Testis (tissue), 2 donors: ENCODE measurements at regions not wholly inside any gene's neighbourhood (a gene's known extent, or its start where the extent isn't known, plus 50 kb on each side); places are given as distances from the start of the nearest gene placed in this dataset.

Source experiments
- DNase-seq: peaks from one replicate; pipeline ENCODE4 v3.0.0-alpha.2; 2019
- H3K27ac ChIP-seq, 2 donors: fragments of 200-600 bp; sonication (generic); one replicate each; pipeline ENCODE4 v1.5.1; 2019
- H3K27me3 ChIP-seq: fragments of 200-600 bp; sonication (generic); one replicate; pipeline ENCODE4 v1.5.1; 2019
- H3K36me3 ChIP-seq: fragments of 200-600 bp; sonication (generic); one replicate; pipeline ENCODE4 v1.5.1; 2017; ENCODE audit warnings: low read depth; ENCODE audit errors: missing control alignments
- H3K4me1 ChIP-seq: fragments of 200-600 bp; sonication (generic); one replicate; pipeline ENCODE4 v1.5.1; 2019
- H3K4me3 ChIP-seq, 2 donors: fragments of 200-600 bp; sonication (generic); one replicate each; pipeline ENCODE4 v1.5.1; 2017 to 2019
- H3K9me3 ChIP-seq: fragments of 200-600 bp; sonication (generic); one replicate; pipeline ENCODE4 v1.5.1; 2017
- POLR2A ChIP-seq: fragments of 450-650 bp; IDR thresholded peaks from one replicate; pipeline ENCODE4 v1.6.1; 2017; ENCODE audit warnings: antibody characterized with exemption, mild to moderate bottlenecking, moderate library complexity
- WGBS, 2 donors: methylation state at CpG; one replicate each; pipeline ENCODE4 v1.1.5; 2018; 5-methylcytosine and 5-hydroxymethylcytosine counted together
- intact Hi-C: fragments of 100-400 bp; cut with DNase I; formaldehyde crosslinking; loops from one replicate; pipeline ENCODE4 v1.15.1; 2023; ENCODE audit warnings: low total_unique reads
- TF ChIP-seq, protein P1 (sequence below), 3 experiments: fragments of 450-650 bp in 2 of 3; fragments of 200-600 bp in 1 of 3; sonication (generic) in 1 of 3; IDR thresholded peaks; one replicate each; pipeline ENCODE4 v1.5.1; 2016 to 2019; ENCODE audit warnings: antibody characterized with exemption in 3 of 3, mild to moderate bottlenecking in 2 of 3, moderate library complexity in 1 of 3

DNA sequence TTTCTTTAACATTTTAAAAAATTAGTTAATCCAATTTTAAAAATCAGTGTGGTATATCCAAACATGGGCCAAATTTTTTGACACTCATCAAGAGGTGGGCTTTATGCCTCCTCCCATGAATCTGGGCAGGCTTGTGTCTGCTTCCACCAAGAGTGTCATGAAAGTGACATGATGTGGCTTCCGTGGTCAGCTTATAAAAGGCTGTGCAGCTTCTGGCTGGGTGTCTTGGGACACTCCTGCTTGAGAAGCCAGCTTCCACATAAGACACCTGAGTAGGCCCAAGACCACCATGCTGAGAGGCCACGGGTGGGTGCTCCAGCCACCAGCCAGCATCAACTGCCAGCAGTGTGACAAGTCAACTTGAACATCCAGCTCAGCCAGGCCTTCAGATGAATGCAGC is 74.3 kb upstream of the RUNX3 start:
- no peaks in the 10 kb centered on the region for H3K36me3 ChIP-seq
- 89 to 100% methylated on average over 2 of the region's 2 CpGs for WGBS, 2 donors
- no peak overlapping the region for H3K4me3 ChIP-seq
- H3K9me3 ChIP-seq, result no peaks in the 10 kb centered on the region
- H3K27me3 ChIP-seq, result no peaks in the 10 kb centered on the region
- TF ChIP-seq POLR2A, result no peak
- TF ChIP-seq, protein P1, sequence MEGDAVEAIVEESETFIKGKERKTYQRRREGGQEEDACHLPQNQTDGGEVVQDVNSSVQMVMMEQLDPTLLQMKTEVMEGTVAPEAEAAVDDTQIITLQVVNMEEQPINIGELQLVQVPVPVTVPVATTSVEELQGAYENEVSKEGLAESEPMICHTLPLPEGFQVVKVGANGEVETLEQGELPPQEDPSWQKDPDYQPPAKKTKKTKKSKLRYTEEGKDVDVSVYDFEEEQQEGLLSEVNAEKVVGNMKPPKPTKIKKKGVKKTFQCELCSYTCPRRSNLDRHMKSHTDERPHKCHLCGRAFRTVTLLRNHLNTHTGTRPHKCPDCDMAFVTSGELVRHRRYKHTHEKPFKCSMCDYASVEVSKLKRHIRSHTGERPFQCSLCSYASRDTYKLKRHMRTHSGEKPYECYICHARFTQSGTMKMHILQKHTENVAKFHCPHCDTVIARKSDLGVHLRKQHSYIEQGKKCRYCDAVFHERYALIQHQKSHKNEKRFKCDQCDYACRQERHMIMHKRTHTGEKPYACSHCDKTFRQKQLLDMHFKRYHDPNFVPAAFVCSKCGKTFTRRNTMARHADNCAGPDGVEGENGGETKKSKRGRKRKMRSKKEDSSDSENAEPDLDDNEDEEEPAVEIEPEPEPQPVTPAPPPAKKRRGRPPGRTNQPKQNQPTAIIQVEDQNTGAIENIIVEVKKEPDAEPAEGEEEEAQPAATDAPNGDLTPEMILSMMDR (IDR thresholded peaks at IDR 0.05), result no peak
- peaks cover 3% of the 10 kb centered on the region for H3K4me1 ChIP-seq
- intact Hi-C loops, result no loop called here
- no peak overlapping the region for H3K27ac ChIP-seq
- DNase-seq, result no peak

DNA sequence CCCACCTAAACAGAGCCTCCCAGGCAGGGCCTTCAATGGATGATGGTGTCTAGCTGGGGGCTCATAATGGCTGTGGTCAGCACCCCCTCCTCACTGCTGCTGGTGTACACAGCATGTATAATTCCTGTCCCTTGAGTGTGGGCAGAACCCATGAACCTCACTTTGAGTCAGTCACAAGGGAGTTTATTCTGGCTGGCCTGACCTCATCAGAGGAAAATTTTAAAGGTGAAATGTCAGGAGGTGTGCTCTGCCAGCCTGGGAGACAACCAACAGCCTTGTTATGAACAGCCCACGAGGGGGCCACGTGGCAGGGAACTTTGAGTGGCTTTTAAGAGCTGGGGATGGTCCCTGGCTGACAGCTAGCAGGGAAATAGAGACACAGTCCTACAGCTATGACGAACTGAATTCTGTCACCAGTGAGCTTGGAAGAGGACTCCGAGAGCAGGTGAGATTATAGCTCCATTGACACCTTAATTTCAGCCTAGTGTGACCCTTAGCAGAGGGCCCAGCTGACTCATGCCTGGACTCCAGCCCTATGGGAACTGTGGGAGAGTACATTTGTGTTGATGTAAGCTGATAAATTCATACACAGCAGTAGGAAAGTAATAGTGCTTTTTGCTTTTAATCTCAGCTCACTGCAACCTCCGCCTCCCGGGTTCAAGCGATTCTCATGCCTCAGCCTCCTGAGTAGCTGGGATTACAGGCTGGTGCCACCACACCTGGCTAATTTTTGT is 73.5 kb upstream of the RUNX3 start:
- intact Hi-C loops, result no loop called here
- WGBS, 2 donors, result 85 to 89% methylated on average over 7 of the region's 7 CpGs
- H3K27ac ChIP-seq, result no peak overlapping the region
- no peak for TF ChIP-seq POLR2A
- TF ChIP-seq, protein P1 (IDR thresholded peaks at IDR 0.05), result no peak
- no peaks in the 10 kb centered on the region for H3K36me3 ChIP-seq
- H3K27me3 ChIP-seq, result no peaks in the 10 kb centered on the region
- no peak for DNase-seq
- H3K4me1 ChIP-seq, result peaks cover 3% of the 10 kb centered on the region
- no peak overlapping the region for H3K4me3 ChIP-seq
- no peaks in the 10 kb centered on the region for H3K9me3 ChIP-seq

DNA sequence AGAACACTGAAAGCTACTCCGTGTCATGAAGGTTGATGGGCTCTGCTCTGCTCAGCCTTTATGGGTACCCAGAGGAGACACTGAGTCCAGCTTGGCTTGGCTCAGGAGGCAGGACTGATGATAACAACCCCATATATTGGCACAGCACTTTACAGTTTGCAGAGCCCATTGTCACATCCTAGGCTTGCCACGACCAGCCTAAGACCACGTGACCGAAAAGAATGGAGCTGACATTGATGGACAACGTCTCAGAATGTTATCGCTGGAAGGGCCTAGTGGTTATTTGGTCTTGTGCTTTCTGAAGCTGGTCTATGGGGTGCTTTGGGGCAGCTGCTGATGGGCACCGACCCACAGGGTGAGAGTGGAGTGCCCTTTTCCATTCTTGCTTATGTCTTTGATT is 72.9 kb upstream of the RUNX3 start:
- WGBS, 2 donors, result 89 to 91% methylated on average over 7 of the region's 7 CpGs
- Histone ChIP-seq H3K27me3 (no peaks in the 10 kb centered on the region), H3K27ac (no peak overlapping the region), H3K9me3 (no peaks in the 10 kb centered on the region), H3K4me3 (no peak overlapping the region), H3K36me3 (no peaks in the 10 kb centered on the region), H3K4me1 (peaks cover 3% of the 10 kb centered on the region)
- no peak for DNase-seq
- no peak for TF ChIP-seq POLR2A
- TF ChIP-seq, protein P1 (IDR thresholded peaks at IDR 0.05), result no peak
- intact Hi-C loops, result no loop called here

DNA sequence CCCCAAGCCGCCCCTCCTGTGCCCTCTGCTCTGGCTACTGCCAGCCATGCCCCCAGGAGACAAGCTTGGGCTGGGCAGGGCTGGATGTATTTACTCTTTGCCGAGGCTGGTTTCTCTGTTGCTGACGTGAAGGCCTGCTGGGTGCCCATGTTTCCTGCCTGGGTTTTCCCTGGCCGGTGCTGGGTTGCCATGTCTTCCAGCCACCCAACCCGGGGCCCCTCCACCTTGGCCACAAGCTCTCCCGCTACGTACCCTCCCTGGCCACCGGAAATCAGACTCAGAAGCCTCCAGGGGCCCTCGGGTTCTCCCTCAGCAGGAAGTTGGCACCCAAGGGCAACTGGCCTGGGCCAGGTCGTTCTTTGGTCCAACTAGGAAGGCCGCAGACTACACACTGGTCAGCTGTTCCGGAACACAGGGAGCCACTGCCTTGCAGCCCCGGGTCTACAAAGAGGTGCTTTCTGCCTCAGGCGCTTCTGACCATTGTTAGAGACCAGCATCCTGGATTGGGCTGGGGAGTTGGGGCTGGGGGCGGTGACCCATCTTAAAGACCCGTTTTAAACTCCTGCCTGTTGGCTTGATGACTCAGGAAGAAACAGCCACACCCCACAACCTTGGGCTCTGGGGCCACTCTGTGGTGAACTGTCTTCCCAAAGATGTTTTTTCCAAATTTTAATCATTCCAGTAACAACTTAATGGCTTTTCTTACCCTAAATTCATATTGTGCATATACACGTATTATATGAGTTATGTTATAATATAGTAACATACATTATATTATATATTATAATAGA is 71.2 kb upstream of the RUNX3 start:
- no peak for TF ChIP-seq POLR2A
- TF ChIP-seq, protein P1 (IDR thresholded peaks at IDR 0.05), result no peak
- DNase-seq, result no peak
- Histone ChIP-seq H3K36me3 (no peaks in the 10 kb centered on the region), H3K27ac (no peak overlapping the region), H3K4me1 (no peaks in the 10 kb centered on the region), H3K27me3 (no peaks in the 10 kb centered on the region), H3K4me3 (no peak overlapping the region), H3K9me3 (no peaks in the 10 kb centered on the region)
- intact Hi-C loops, result no loop called here
- 76 to 87% methylated on average over 10 to 17 of the region's 17 CpGs for WGBS, 2 donors
